Activated naive CD4-positive, alpha-beta T cell treated with anti-CD3 and anti-CD28 coated beads for 36 hours (primary cell): ENCODE measurements at regions not wholly inside any gene's neighbourhood (a gene's known extent, or its start where the extent isn't known, plus 50 kb on each side); places are given as distances from the start of the nearest gene placed in this dataset.
"Not testable (repeated sequence)": the region's sequence is repeated elsewhere in the genome, so short reads cannot be mapped to it uniquely, and the experiment has no call there.

Experiments
- CTCF ChIA-PET: fragments of 350-600 bp; sonication (Branson Sonifier 250); formaldehyde crosslinking; loops from one replicate; lab custom pipeline; 2021; ENCODE audit warnings: antibody characterized with exemption; lab: Charles Lee
- DNase-seq: peaks from one replicate; pipeline ENCODE4 v3.0.0-alpha.2; 2020
- H3K27ac Mint-ChIP-seq: one replicate; pipeline ENCODE4 v1.8.0; 2021; ENCODE audit warnings: mild to moderate bottlenecking, mixed read lengths
- H3K27me3 Mint-ChIP-seq: one replicate; pipeline ENCODE4 v1.8.0; 2021; ENCODE audit warnings: low read depth, mixed read lengths
- H3K36me3 Mint-ChIP-seq: one replicate; pipeline ENCODE4 v1.8.0; 2021; ENCODE audit warnings: low read depth, mixed read lengths
- H3K4me1 Mint-ChIP-seq: one replicate; pipeline ENCODE4 v1.8.0; 2021; ENCODE audit warnings: low read depth, mixed read lengths
- H3K4me3 Mint-ChIP-seq: one replicate; pipeline ENCODE4 v1.8.0; 2021; ENCODE audit warnings: mild to moderate bottlenecking, moderate library complexity, mixed read lengths
- H3K9me3 Mint-ChIP-seq: one replicate; pipeline ENCODE4 v1.8.0; 2021; ENCODE audit warnings: mixed read lengths
- intact Hi-C: fragments of 100-400 bp; cut with micrococcal nuclease; formaldehyde crosslinking; loops from one replicate; pipeline ENCODE4 v1.15.1; 2023

DNA sequence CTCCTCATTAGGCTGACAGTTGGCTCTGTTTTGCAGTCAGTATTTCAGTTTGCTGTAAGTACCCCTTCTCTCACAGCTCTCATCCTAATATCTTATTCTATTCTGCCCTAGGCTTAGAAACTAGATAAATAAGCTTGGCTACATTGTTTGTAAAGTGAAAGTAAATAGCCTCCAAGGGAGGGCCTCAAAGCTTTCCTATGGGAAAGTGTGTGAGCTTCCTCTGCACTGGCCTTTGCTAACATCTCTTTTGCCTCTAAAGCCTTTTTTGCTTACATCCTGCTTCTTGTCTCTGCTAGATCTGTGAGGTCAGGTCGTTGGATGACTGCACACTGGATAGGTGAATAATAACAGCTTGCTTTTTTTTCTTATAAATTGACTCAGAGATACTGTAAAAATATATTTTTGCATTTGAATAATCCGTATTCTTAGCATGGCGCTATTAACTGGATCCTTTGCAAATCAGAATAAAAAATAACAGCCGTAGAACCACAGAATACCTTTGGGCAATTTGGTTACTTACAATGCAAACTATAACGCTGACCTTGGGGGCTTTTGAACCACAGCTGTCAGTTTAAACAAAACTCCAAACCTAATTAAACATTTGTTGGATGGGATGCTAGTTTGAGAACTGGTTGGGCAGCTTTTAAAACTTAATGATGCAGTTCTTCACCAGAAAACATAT, 55.1 kb downstream of the TTC6 start:
- Mint-ChIP-seq H3K27me3 (no peaks in the 10 kb centered on the region), H3K9me3 (peaks cover 1% of the 10 kb centered on the region), H3K4me1 (no peaks in the 10 kb centered on the region), H3K36me3 (no peaks in the 10 kb centered on the region), H3K27ac (no peak overlapping the region), H3K4me3 (no peak overlapping the region)
- intact Hi-C loops: no loop called here
- no peak for DNase-seq
- CTCF ChIA-PET: interaction anchor here (0.6 kb wide), 2 partner anchors 10 to 115 kb away, joined by 3 read pairs; no protein-coding TSS in a partner anchor

GRCh38 chr14:37652042-37652441, 56.6 kb downstream of the TTC6 start:
- H3K27ac Mint-ChIP-seq: no peak overlapping the region
- no peaks in the 10 kb centered on the region for H3K4me1 Mint-ChIP-seq
- CTCF ChIA-PET: no interaction called here
- intact Hi-C loops: no loop called here
- H3K9me3 Mint-ChIP-seq: peaks cover 1% of the 10 kb centered on the region
- no peak overlapping the region for H3K4me3 Mint-ChIP-seq
- no peak for DNase-seq
- H3K36me3 Mint-ChIP-seq: no peaks in the 10 kb centered on the region
- no peaks in the 10 kb centered on the region for H3K27me3 Mint-ChIP-seq

GRCh38 chr14:37655418-37655817, 60.0 kb downstream of the TTC6 start:
- DNase-seq: no peak
- intact Hi-C loops: no loop called here
- H3K4me1 Mint-ChIP-seq: no peaks in the 10 kb centered on the region
- H3K4me3 Mint-ChIP-seq: no peak overlapping the region
- no peaks in the 10 kb centered on the region for H3K36me3 Mint-ChIP-seq
- H3K27ac Mint-ChIP-seq: no peak overlapping the region
- no peaks in the 10 kb centered on the region for H3K27me3 Mint-ChIP-seq
- peaks cover 9% of the 10 kb centered on the region for H3K9me3 Mint-ChIP-seq
- CTCF ChIA-PET: no interaction called here

- Mint-ChIP-seq H3K4me1 (no peaks in the 10 kb centered on the region), H3K27me3 (no peaks in the 10 kb centered on the region), H3K36me3 (no peaks in the 10 kb centered on the region), H3K4me3 (no peak overlapping the region), H3K9me3 (peaks cover 13% of the 10 kb centered on the region), H3K27ac (no peak overlapping the region)
- intact Hi-C loops: no loop called here
- CTCF ChIA-PET: no interaction called here
- DNase-seq: no peak
Observed at GRCh38 chr14:37658156-37658555, 62.7 kb downstream of the TTC6 start.

GRCh38 chr14:37663498-37663897, 68.1 kb downstream of the TTC6 start:
- peaks cover 12% of the 10 kb centered on the region for H3K9me3 Mint-ChIP-seq
- CTCF ChIA-PET: interaction anchor here (0.6 kb wide), 1 partner anchor 37 kb away, joined by 5 read pairs; no protein-coding TSS in a partner anchor
- no peak for DNase-seq
- H3K4me3 Mint-ChIP-seq: no peak overlapping the region
- no peak overlapping the region for H3K27ac Mint-ChIP-seq
- intact Hi-C loops: no loop called here
- H3K27me3 Mint-ChIP-seq: no peaks in the 10 kb centered on the region
- no peaks in the 10 kb centered on the region for H3K36me3 Mint-ChIP-seq
- H3K4me1 Mint-ChIP-seq: no peaks in the 10 kb centered on the region

DNA sequence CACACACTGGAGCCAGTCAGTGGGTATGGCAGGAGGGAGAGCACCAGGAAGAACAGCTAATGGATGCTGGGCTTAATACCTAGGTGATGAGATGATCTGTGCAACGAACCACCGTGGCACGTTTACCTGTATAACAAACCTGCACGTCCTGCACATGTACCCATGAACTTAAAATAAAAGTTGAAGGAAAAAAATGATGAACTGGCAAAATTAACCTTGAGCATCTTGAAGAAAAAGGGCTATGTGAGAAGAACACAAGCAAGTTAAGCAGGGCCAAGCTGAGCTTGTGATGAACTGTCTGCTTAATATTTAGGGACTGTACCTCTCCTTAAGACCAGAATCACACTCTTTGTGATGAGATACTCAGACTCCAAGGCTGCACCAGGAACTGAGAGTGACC, 70.0 kb downstream of the TTC6 start:
- Mint-ChIP-seq H3K9me3 (peaks cover 8% of the 10 kb centered on the region), H3K27me3 (no peaks in the 10 kb centered on the region), H3K36me3 (no peaks in the 10 kb centered on the region), H3K4me3 (no peak overlapping the region), H3K4me1 (no peaks in the 10 kb centered on the region), H3K27ac (no peak overlapping the region)
- no peak for DNase-seq
- intact Hi-C loops: no loop called here
- CTCF ChIA-PET: no interaction called here

DNA sequence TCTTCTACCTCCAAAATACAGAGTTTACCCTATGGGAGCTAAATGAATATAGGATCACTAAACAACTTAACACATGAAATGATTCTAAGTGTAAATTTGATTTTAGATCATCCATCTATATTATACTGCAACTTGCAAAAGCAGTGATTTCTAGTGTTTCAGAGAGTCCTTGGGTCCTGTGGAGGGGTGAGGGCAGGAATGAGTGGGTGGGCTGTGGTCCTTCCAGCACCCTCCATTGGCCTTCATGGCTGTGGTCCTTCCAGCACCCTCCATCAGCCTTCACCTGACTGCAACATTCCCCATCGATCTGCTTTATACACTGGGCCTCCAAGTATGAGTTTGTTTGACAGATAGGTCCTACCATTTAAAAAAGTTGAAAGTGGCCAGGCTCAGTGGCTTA, 70.5 kb downstream of the TTC6 start:
- no peak for DNase-seq
- intact Hi-C loops: no loop called here
- H3K36me3 Mint-ChIP-seq: no peaks in the 10 kb centered on the region
- H3K4me3 Mint-ChIP-seq: no peak overlapping the region
- H3K27me3 Mint-ChIP-seq: no peaks in the 10 kb centered on the region
- CTCF ChIA-PET: no interaction called here
- peaks cover 8% of the 10 kb centered on the region for H3K9me3 Mint-ChIP-seq
- H3K27ac Mint-ChIP-seq: no peak overlapping the region
- no peaks in the 10 kb centered on the region for H3K4me1 Mint-ChIP-seq

GRCh38 chr14:37668646-37669045, 73.2 kb downstream of the TTC6 start:
- CTCF ChIA-PET: no interaction called here
- Mint-ChIP-seq H3K4me1 (no peaks in the 10 kb centered on the region), H3K9me3 (peaks cover 4% of the 10 kb centered on the region), H3K36me3 (no peaks in the 10 kb centered on the region), H3K4me3 (no peak overlapping the region), H3K27me3 (no peaks in the 10 kb centered on the region), H3K27ac (no peak overlapping the region)
- intact Hi-C loops: no loop called here
- no peak for DNase-seq

GRCh38 chr14:37669242-37669641, 73.8 kb downstream of the TTC6 start:
- no peak overlapping the region for H3K4me3 Mint-ChIP-seq
- peaks cover 4% of the 10 kb centered on the region for H3K9me3 Mint-ChIP-seq
- H3K27me3 Mint-ChIP-seq: no peaks in the 10 kb centered on the region
- H3K36me3 Mint-ChIP-seq: no peaks in the 10 kb centered on the region
- no peak for DNase-seq
- no peaks in the 10 kb centered on the region for H3K4me1 Mint-ChIP-seq
- CTCF ChIA-PET: no interaction called here
- intact Hi-C loops: no loop called here
- H3K27ac Mint-ChIP-seq: no peak overlapping the region

GRCh38 chr14:37673439-37673838, 78.0 kb downstream of the TTC6 start:
- Mint-ChIP-seq H3K4me3 (no peak overlapping the region), H3K36me3 (no peaks in the 10 kb centered on the region), H3K27me3 (no peaks in the 10 kb centered on the region), H3K4me1 (no peaks in the 10 kb centered on the region), H3K27ac (no peak overlapping the region), H3K9me3 (peaks cover 5% of the 10 kb centered on the region)
- DNase-seq: no peak
- CTCF ChIA-PET: no interaction called here
- intact Hi-C loops: no loop called here

- Mint-ChIP-seq H3K27me3 (peaks cover 5% of the 10 kb centered on the region), H3K9me3 (peaks cover 2% of the 10 kb centered on the region), H3K4me3 (no peak overlapping the region), H3K27ac (no peak overlapping the region), H3K36me3 (no peaks in the 10 kb centered on the region), H3K4me1 (no peaks in the 10 kb centered on the region)
- no peak for DNase-seq
- intact Hi-C loops: no loop called here
- CTCF ChIA-PET: no interaction called here
Observed at GRCh38 chr14:37678916-37679315, 83.5 kb downstream of the TTC6 start.

DNA sequence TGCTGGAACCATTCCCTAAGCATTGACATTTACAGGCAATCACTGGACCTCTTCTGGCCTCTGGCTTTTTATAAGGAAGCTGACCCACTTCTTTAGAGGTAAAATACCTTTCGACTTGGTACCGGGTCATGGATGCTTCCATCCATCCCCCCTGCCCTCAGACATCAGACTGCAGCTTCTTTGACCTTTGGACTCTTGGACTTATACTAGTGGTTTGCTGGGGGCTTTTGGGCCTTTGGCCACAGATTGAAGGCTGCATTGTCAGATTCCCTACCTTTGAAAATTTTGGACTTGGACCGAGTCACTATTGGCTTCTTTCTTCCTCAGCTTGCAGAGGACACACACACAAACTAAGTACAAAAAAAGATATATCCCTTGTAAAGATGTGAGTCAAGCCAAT, 86.1 kb downstream of the TTC6 start:
- intact Hi-C loops: no loop called here
- H3K4me3 Mint-ChIP-seq: no peak overlapping the region

DNA sequence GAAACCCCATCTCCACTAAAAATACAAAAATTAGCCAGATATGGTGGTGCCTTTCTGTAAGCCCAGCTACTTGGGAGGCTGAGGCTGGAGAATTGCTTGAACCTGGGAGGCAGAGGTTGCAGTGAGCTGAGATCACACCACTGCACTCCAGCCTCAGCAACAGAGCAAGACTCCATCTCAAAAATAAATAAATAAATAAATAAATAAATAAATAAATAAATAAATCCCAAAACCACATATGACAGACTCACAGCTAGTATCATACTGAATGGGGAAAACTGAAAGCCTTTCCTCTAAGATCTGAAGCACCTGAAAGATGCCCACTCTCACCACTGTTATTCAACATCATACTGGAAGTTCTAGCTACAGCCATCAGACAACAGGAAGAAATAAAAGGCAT, 97.3 kb downstream of the TTC6 start:
- intact Hi-C loops, DNase-seq, CTCF ChIA-PET, H3K9me3 Mint-ChIP-seq, H3K36me3 Mint-ChIP-seq, H3K4me3 Mint-ChIP-seq, H3K27me3 Mint-ChIP-seq, H3K4me1 Mint-ChIP-seq, H3K27ac Mint-ChIP-seq: not testable (repeated sequence)

More for the DNA sequence above, 86.1 kb downstream of the TTC6 start:
- Mint-ChIP-seq H3K27me3 (peaks cover 9% of the 10 kb centered on the region), H3K4me1 (no peaks in the 10 kb centered on the region), H3K9me3 (peaks cover 2% of the 10 kb centered on the region), H3K36me3 (no peaks in the 10 kb centered on the region), H3K27ac (no peak overlapping the region)
- CTCF ChIA-PET: no interaction called here
- DNase-seq: no peak
